NOMO-1 (cell line): ENCODE measurements at regions not wholly inside any gene's neighbourhood (a gene's known extent, or its start where the extent isn't known, plus 50 kb on each side); places are given as distances from the start of the nearest gene placed in this dataset.
"Not testable (repeated sequence)": the region's sequence is repeated elsewhere in the genome, so short reads cannot be mapped to it uniquely, and the experiment has no call there.

Source experiments
- DNase-seq, 2 experiments: peaks; one replicate each; lab custom pipeline; 2025; ENCODE audit not compliant: unreplicated experiment in 2 of 2; lab: John Stamatoyannopoulos, UW

- DNase-seq: no peak
These were observed 189.6 kb downstream of the TXNL1 start for GRCh38 chr18:56448751-56449150.

- no peak for DNase-seq
These were observed 193.0 kb downstream of the TXNL1 start for GRCh38 chr18:56445422-56445821.

GRCh38 chr18:56444201-56444600 is 194.2 kb downstream of the TXNL1 start:
- peak; percentile 32 to 57 for DNase-seq

- no peak for DNase-seq
These were observed 195.1 kb downstream of the TXNL1 start for GRCh38 chr18:56443166-56443907.

- DNase-seq: not testable (repeated sequence)
These were observed 199.9 kb downstream of the TXNL1 start for GRCh38 chr18:56438480-56438879.

- DNase-seq: no peak
These were observed 201.7 kb downstream of the TXNL1 start for GRCh38 chr18:56436651-56437050.

- DNase-seq: no peak
These were observed 204.5 kb downstream of the TXNL1 start for GRCh38 chr18:56433919-56434318.

- DNase-seq: no peak
These were observed 206.8 kb downstream of the TXNL1 start for GRCh38 chr18:56431551-56431950.

- DNase-seq: no peak
These were observed 214.8 kb downstream of the TXNL1 start for GRCh38 chr18:56423626-56424025.

GRCh38 chr18:56421647-56422046 is 216.7 kb downstream of the TXNL1 start:
- no peak for DNase-seq

- DNase-seq: not testable (repeated sequence)
These were observed 217.5 kb downstream of the TXNL1 start for GRCh38 chr18:56420868-56421267.

GRCh38 chr18:56414357-56414756 is 224.0 kb downstream of the TXNL1 start:
- no peak for DNase-seq

- no peak for DNase-seq
These were observed 224.5 kb downstream of the TXNL1 start for GRCh38 chr18:56413862-56414261.

GRCh38 chr18:56412951-56413350 is 225.4 kb downstream of the TXNL1 start:
- no peak for DNase-seq

- no peak for DNase-seq
These were observed 228.7 kb downstream of the TXNL1 start for GRCh38 chr18:56409736-56410135.

GRCh38 chr18:56407646-56408180 is 230.7 kb downstream of the TXNL1 start:
- DNase-seq: no peak

- peak; percentile 26 to 51 for DNase-seq
These were observed 235.4 kb downstream of the TXNL1 start for GRCh38 chr18:56402872-56403516.

GRCh38 chr18:56393870-56394269 is 244.5 kb downstream of the TXNL1 start:
- DNase-seq: no peak

GRCh38 chr18:56391931-56392590 is 246.3 kb downstream of the TXNL1 start:
- DNase-seq: no peak

GRCh38 chr18:56390626-56391025 is 247.8 kb downstream of the TXNL1 start:
- DNase-seq: no peak

- no peak for DNase-seq
These were observed 249.2 kb downstream of the TXNL1 start for GRCh38 chr18:56389190-56389589.

GRCh38 chr18:56388571-56388970 is 249.8 kb downstream of the TXNL1 start:
- no peak for DNase-seq
